Muscle of arm (tissue), 1 donor: ENCODE measurements at regions not wholly inside any gene's neighbourhood (a gene's known extent, or its start where the extent isn't known, plus 50 kb on each side); places are given as distances from the start of the nearest gene placed in this dataset.
A peak's percentile ranks its signal among the peaks of the same experiment; 100 is the strongest.

Source experiments
- DNase-seq: peaks from one replicate; pipeline ENCODE4 v3.0.0-alpha.2; 2013

- DNase-seq: no peak
These were observed 67.6 kb downstream of the NMUR2 start for GRCh38 chr5:152337484-152337883.

- no peak for DNase-seq
These were observed 69.6 kb downstream of the NMUR2 start for GRCh38 chr5:152335461-152335860.

- no peak for DNase-seq
These were observed 72.2 kb downstream of the NMUR2 start for GRCh38 chr5:152332716-152333460.

GRCh38 chr5:152331718-152332117 is 73.4 kb downstream of the NMUR2 start:
- no peak for DNase-seq

GRCh38 chr5:152331006-152331405 is 74.1 kb downstream of the NMUR2 start:
- no peak for DNase-seq

GRCh38 chr5:152329761-152330283 is 75.3 kb downstream of the NMUR2 start:
- no peak for DNase-seq

- DNase-seq: no peak
These were observed 75.9 kb downstream of the NMUR2 start for GRCh38 chr5:152329207-152329606.

GRCh38 chr5:152315942-152316341 is 89.1 kb downstream of the NMUR2 start:
- no peak for DNase-seq

- no peak for DNase-seq
These were observed 90.8 kb downstream of the NMUR2 start for GRCh38 chr5:152314196-152314829.

GRCh38 chr5:152309926-152310450 is 95.1 kb downstream of the NMUR2 start:
- DNase-seq: no peak

GRCh38 chr5:152306386-152306785 is 98.7 kb downstream of the NMUR2 start:
- no peak for DNase-seq

- no peak for DNase-seq
These were observed 99.6 kb downstream of the NMUR2 start for GRCh38 chr5:152305525-152305924.

- no peak for DNase-seq
These were observed 101.2 kb downstream of the NMUR2 start for GRCh38 chr5:152303841-152304240.

GRCh38 chr5:152297866-152298265 is 107.2 kb downstream of the NMUR2 start:
- no peak for DNase-seq

- DNase-seq: no peak
These were observed 111.9 kb downstream of the NMUR2 start for GRCh38 chr5:152293189-152293588.

GRCh38 chr5:152290181-152290580 is 114.9 kb downstream of the NMUR2 start:
- no peak for DNase-seq

- peak; percentile 7 for DNase-seq
These were observed 116.0 kb downstream of the NMUR2 start for GRCh38 chr5:152288917-152289595.

- DNase-seq: peak; percentile 17
These were observed 116.6 kb downstream of the NMUR2 start for GRCh38 chr5:152288499-152288898.

GRCh38 chr5:152285764-152286163 is 119.3 kb downstream of the NMUR2 start:
- DNase-seq: no peak

- DNase-seq: peak; percentile 17
These were observed 122.7 kb downstream of the NMUR2 start for GRCh38 chr5:152282331-152282730.

GRCh38 chr5:152277936-152278335 is 127.1 kb downstream of the NMUR2 start:
- DNase-seq: no peak

GRCh38 chr5:152274224-152274623 is 130.9 kb downstream of the NMUR2 start:
- DNase-seq: peak; percentile 22

GRCh38 chr5:152271420-152271819 is 133.7 kb downstream of the NMUR2 start:
- DNase-seq: no peak
